ENCODE measurements at regions not wholly inside any gene's neighbourhood (a gene's known extent, or its start where the extent isn't known, plus 50 kb on each side); places are given as distances from the start of the nearest gene placed in this dataset.

- no peak overlapping the region for H3K4me3 Mint-ChIP-seq (ENCODE audit: unreplicated experiment)
- no peak for DNase-seq (ENCODE audit: low read depth)
- H3K9me3 Mint-ChIP-seq (ENCODE audit: unreplicated experiment): no peaks in the 10 kb centered on the region
- H3K4me2 ChIP-seq (ENCODE audit: low read length): no peak overlapping the region
- H3K27me3 Mint-ChIP-seq (ENCODE audit: low read depth, unreplicated experiment): peaks cover 51% of the 10 kb centered on the region
- H3K4me1 ChIP-seq (ENCODE audit: insufficient read depth, low read length): peaks cover 16% of the 10 kb centered on the region
- H3K27me3 ChIP-seq (ENCODE audit: insufficient read depth, low read length): peaks cover 9% of the 10 kb centered on the region
- H3K9ac ChIP-seq (ENCODE audit: low read length): no peak overlapping the region
- H3K36me3 ChIP-seq (ENCODE audit: insufficient read depth, low read length): no peaks in the 10 kb centered on the region
- H3K4me3 ChIP-seq (ENCODE audit: insufficient read depth, low read depth, low read length): no peak overlapping the region
- no peak overlapping the region for H3K27ac ChIP-seq (ENCODE audit: low read depth, low read length)
- TF ChIP-seq EZH2 (IDR thresholded peaks at IDR 0.05; ENCODE audit: insufficient read depth, low read length) (no peak), CTCF (IDR thresholded peaks at IDR 0.05; ENCODE audit: insufficient read depth, low read depth, low read length) (no peak)
- H3K4me1 Mint-ChIP-seq (ENCODE audit: low read depth, unreplicated experiment): peaks cover 3% of the 10 kb centered on the region
- no peaks in the 10 kb centered on the region for H4K20me1 ChIP-seq (ENCODE audit: insufficient read depth, low read length)
- no peaks in the 10 kb centered on the region for H3K79me2 ChIP-seq (ENCODE audit: insufficient read depth, low read length)
- FAIRE-seq: no peak
- no peak overlapping the region for H2AFZ ChIP-seq (ENCODE audit: low read depth, low read length)
- no peak overlapping the region for H3K27ac Mint-ChIP-seq (ENCODE audit: unreplicated experiment)
- H3K9me3 ChIP-seq (ENCODE audit: insufficient read depth, low read depth, low read length): no peaks in the 10 kb centered on the region
- peaks cover 2% of the 10 kb centered on the region for H3K36me3 Mint-ChIP-seq (ENCODE audit: low read depth, unreplicated experiment)
These were observed 91.5 kb upstream of the ATP2B2 start for GRCh38 chr3:10596746-10597448.

GRCh38 chr3:10597733-10598132 is 92.3 kb upstream of the ATP2B2 start:
- H2AFZ ChIP-seq (ENCODE audit: low read depth, low read length): no peak overlapping the region
- H3K4me2 ChIP-seq (ENCODE audit: low read length): no peak overlapping the region
- H3K9ac ChIP-seq (ENCODE audit: low read length): no peak overlapping the region
- H3K4me1 ChIP-seq (ENCODE audit: insufficient read depth, low read length): peaks cover 17% of the 10 kb centered on the region
- Mint-ChIP-seq H3K4me1 (ENCODE audit: low read depth, unreplicated experiment) (peaks cover 3% of the 10 kb centered on the region), H3K9me3 (ENCODE audit: unreplicated experiment) (no peaks in the 10 kb centered on the region), H3K36me3 (ENCODE audit: low read depth, unreplicated experiment) (peaks cover 2% of the 10 kb centered on the region), H3K27me3 (ENCODE audit: low read depth, unreplicated experiment) (peaks cover 50% of the 10 kb centered on the region), H3K27ac (ENCODE audit: unreplicated experiment) (no peak overlapping the region), H3K4me3 (ENCODE audit: unreplicated experiment) (no peak overlapping the region)
- H3K27ac ChIP-seq (ENCODE audit: low read depth, low read length): no peak overlapping the region
- no peaks in the 10 kb centered on the region for H4K20me1 ChIP-seq (ENCODE audit: insufficient read depth, low read length)
- no peak for FAIRE-seq
- H3K36me3 ChIP-seq (ENCODE audit: insufficient read depth, low read length): no peaks in the 10 kb centered on the region
- no peak overlapping the region for H3K4me3 ChIP-seq (ENCODE audit: insufficient read depth, low read depth, low read length)
- no peak for TF ChIP-seq EZH2 (IDR thresholded peaks at IDR 0.05; ENCODE audit: insufficient read depth, low read length)
- TF ChIP-seq CTCF (IDR thresholded peaks at IDR 0.05; ENCODE audit: insufficient read depth, low read depth, low read length): no peak
- H3K79me2 ChIP-seq (ENCODE audit: insufficient read depth, low read length): no peaks in the 10 kb centered on the region
- peaks cover 9% of the 10 kb centered on the region for H3K27me3 ChIP-seq (ENCODE audit: insufficient read depth, low read length)
- H3K9me3 ChIP-seq (ENCODE audit: insufficient read depth, low read depth, low read length): no peaks in the 10 kb centered on the region
- no peak for DNase-seq (ENCODE audit: low read depth)

- H3K27me3 ChIP-seq (ENCODE audit: insufficient read depth, low read length): peaks cover 9% of the 10 kb centered on the region
- H3K27ac ChIP-seq (ENCODE audit: low read depth, low read length): no peak overlapping the region
- DNase-seq (ENCODE audit: low read depth): no peak
- Mint-ChIP-seq H3K36me3 (ENCODE audit: low read depth, unreplicated experiment) (peaks cover 2% of the 10 kb centered on the region), H3K4me1 (ENCODE audit: low read depth, unreplicated experiment) (peaks cover 12% of the 10 kb centered on the region), H3K4me3 (ENCODE audit: unreplicated experiment) (no peak overlapping the region), H3K27ac (ENCODE audit: unreplicated experiment) (no peak overlapping the region), H3K27me3 (ENCODE audit: low read depth, unreplicated experiment) (peaks cover 57% of the 10 kb centered on the region), H3K9me3 (ENCODE audit: unreplicated experiment) (no peaks in the 10 kb centered on the region)
- TF ChIP-seq CTCF (IDR thresholded peaks at IDR 0.05; ENCODE audit: insufficient read depth, low read depth, low read length) (no peak), EZH2 (IDR thresholded peaks at IDR 0.05; ENCODE audit: insufficient read depth, low read length) (no peak)
- no peak overlapping the region for H3K4me2 ChIP-seq (ENCODE audit: low read length)
- H3K9me3 ChIP-seq (ENCODE audit: insufficient read depth, low read depth, low read length): no peaks in the 10 kb centered on the region
- H3K4me1 ChIP-seq (ENCODE audit: insufficient read depth, low read length): peaks cover 17% of the 10 kb centered on the region
- H4K20me1 ChIP-seq (ENCODE audit: insufficient read depth, low read length): no peaks in the 10 kb centered on the region
- no peak overlapping the region for H3K4me3 ChIP-seq (ENCODE audit: insufficient read depth, low read depth, low read length)
- no peaks in the 10 kb centered on the region for H3K36me3 ChIP-seq (ENCODE audit: insufficient read depth, low read length)
- H3K79me2 ChIP-seq (ENCODE audit: insufficient read depth, low read length): no peaks in the 10 kb centered on the region
- no peak overlapping the region for H2AFZ ChIP-seq (ENCODE audit: low read depth, low read length)
- H3K9ac ChIP-seq (ENCODE audit: low read length): no peak overlapping the region
- no peak for FAIRE-seq
These were observed 93.6 kb upstream of the ATP2B2 start for GRCh38 chr3:10599017-10599416.

All from astrocyte (in vitro differentiated cells and primary cell).